ENCODE measurements at regions not wholly inside any gene's neighbourhood (a gene's known extent, or its start where the extent isn't known, plus 50 kb on each side); places are given as distances from the start of the nearest gene placed in this dataset.

GRCh38 chr12:65734226-65734625 is 90.1 kb upstream of the HMGA2 start:
- H3K4me1 Mint-ChIP-seq (ENCODE audit: low read depth): peaks cover 3% of the 10 kb centered on the region
- peaks cover 5 to 31% of the 10 kb centered on the region in 2 experiments for H3K27me3 ChIP-seq (ENCODE audit: control insufficient read depth in 1 of 2, insufficient read depth in 2 of 2, low read length in 2 of 2)
- H3K27ac ChIP-seq (ENCODE audit: low read depth in 1 of 2, low read length in 2 of 2): no peak overlapping the region
- H3K36me3 Mint-ChIP-seq (ENCODE audit: low read depth): no peaks in the 10 kb centered on the region
- no peak for TF ChIP-seq CTCF (IDR thresholded peaks at IDR 0.05)
- CTCF ChIA-PET: no interaction called here
- no peak for ATAC-seq (ENCODE audit: poor library complexity)
- H3K4me3 Mint-ChIP-seq: no peak overlapping the region
- no peak overlapping the region for H3K4me3 ChIP-seq (ENCODE audit: low read length)
- H3K9me3 Mint-ChIP-seq: no peaks in the 10 kb centered on the region
- no peak for DNase-seq
- H3K4me1 ChIP-seq (ENCODE audit: insufficient read depth, low read length): peaks cover 4% of the 10 kb centered on the region
- intact Hi-C loops (cut with DNase I, micrococcal nuclease): no loop called here
- H3K9me3 ChIP-seq (ENCODE audit: control insufficient read depth in 1 of 2, insufficient read depth in 1 of 2, low read length in 2 of 2): peaks cover 0 to 10% of the 10 kb centered on the region in 2 experiments
- H3K27ac Mint-ChIP-seq: no peak overlapping the region
- POLR2A ChIA-PET: no interaction called here
- peaks cover 41% of the 10 kb centered on the region for H3K27me3 Mint-ChIP-seq
- H3K36me3 ChIP-seq (ENCODE audit: insufficient read depth, low read length): no peaks in the 10 kb centered on the region

- CTCF ChIA-PET: no interaction called here
Observed at GRCh38 chr12:65739606-65740005, 84.7 kb upstream of the HMGA2 start.

GRCh38 chr12:65740506-65740872 is 83.8 kb upstream of the HMGA2 start:
- H3K27me3 Mint-ChIP-seq: peaks cover 27% of the 10 kb centered on the region
- H3K4me1 Mint-ChIP-seq (ENCODE audit: low read depth): peaks cover 14% of the 10 kb centered on the region
- intact Hi-C loops (cut with DNase I, micrococcal nuclease): no loop called here
- ChIA-PET CTCF (no interaction called here), POLR2A (no interaction called here)
- H3K4me1 ChIP-seq (ENCODE audit: insufficient read depth, low read length): peaks cover 4% of the 10 kb centered on the region
- peak overlapping the region; percentile 43 for H3K27ac Mint-ChIP-seq
- no peak overlapping the region for H3K27ac ChIP-seq (ENCODE audit: low read depth in 1 of 2, low read length in 2 of 2)
- peaks cover 0 to 16% of the 10 kb centered on the region in 2 experiments for H3K9me3 ChIP-seq (ENCODE audit: control insufficient read depth in 1 of 2, insufficient read depth in 1 of 2, low read length in 2 of 2)
- H3K27me3 ChIP-seq (ENCODE audit: control insufficient read depth in 1 of 2, insufficient read depth in 2 of 2, low read length in 2 of 2): peaks cover 4 to 12% of the 10 kb centered on the region in 2 experiments
- no peak overlapping the region for H3K4me3 ChIP-seq (ENCODE audit: low read length)
- no peaks in the 10 kb centered on the region for H3K9me3 Mint-ChIP-seq
- H3K36me3 Mint-ChIP-seq (ENCODE audit: low read depth): no peaks in the 10 kb centered on the region
- no peaks in the 10 kb centered on the region for H3K36me3 ChIP-seq (ENCODE audit: insufficient read depth, low read length)
- H3K4me3 Mint-ChIP-seq: peak overlapping the region; percentile 87
- TF ChIP-seq CTCF (IDR thresholded peaks at IDR 0.05): no peak
- DNase-seq: no peak
- no peak for ATAC-seq (ENCODE audit: poor library complexity)

More at GRCh38 chr12:65739606-65740005, 84.7 kb upstream of the HMGA2 start:
- no peak overlapping the region for H3K27ac ChIP-seq (ENCODE audit: low read depth in 1 of 2, low read length in 2 of 2)
- peak overlapping the region; percentile 87 for H3K4me3 Mint-ChIP-seq
- no peaks in the 10 kb centered on the region for H3K36me3 ChIP-seq (ENCODE audit: insufficient read depth, low read length)
- no peak for DNase-seq
- no peaks in the 10 kb centered on the region for H3K9me3 Mint-ChIP-seq
- no peaks in the 10 kb centered on the region for H3K36me3 Mint-ChIP-seq (ENCODE audit: low read depth)
- peaks cover 0 to 15% of the 10 kb centered on the region in 2 experiments for H3K9me3 ChIP-seq (ENCODE audit: control insufficient read depth in 1 of 2, insufficient read depth in 1 of 2, low read length in 2 of 2)
- ATAC-seq (ENCODE audit: poor library complexity): no peak
- H3K4me1 ChIP-seq (ENCODE audit: insufficient read depth, low read length): peaks cover 4% of the 10 kb centered on the region
- H3K27me3 Mint-ChIP-seq: peaks cover 27% of the 10 kb centered on the region
- POLR2A ChIA-PET: no interaction called here
- no peak overlapping the region for H3K4me3 ChIP-seq (ENCODE audit: low read length)
- no peak overlapping the region for H3K27ac Mint-ChIP-seq
- peaks cover 14% of the 10 kb centered on the region for H3K4me1 Mint-ChIP-seq (ENCODE audit: low read depth)
- peaks cover 4 to 12% of the 10 kb centered on the region in 2 experiments for H3K27me3 ChIP-seq (ENCODE audit: control insufficient read depth in 1 of 2, insufficient read depth in 2 of 2, low read length in 2 of 2)
- TF ChIP-seq CTCF (IDR thresholded peaks at IDR 0.05): no peak
- intact Hi-C loops (cut with DNase I, micrococcal nuclease): no loop called here
